Renal pelvis (tissue), 1 donor: ENCODE measurements at regions not wholly inside any gene's neighbourhood (a gene's known extent, or its start where the extent isn't known, plus 50 kb on each side); places are given as distances from the start of the nearest gene placed in this dataset.

Experiments used
- DNase-seq: peaks from one replicate; pipeline ENCODE4 v3.0.0-alpha.2; 2013

GRCh38 chr5:173557123-173557903, 59.1 kb downstream of the BOD1 start:
- DNase-seq: no peak

GRCh38 chr5:173556142-173557028, 60.1 kb downstream of the BOD1 start:
- DNase-seq: no peak

GRCh38 chr5:173554989-173555705, 61.3 kb downstream of the BOD1 start:
- DNase-seq: no peak

GRCh38 chr5:173554038-173554955, 62.2 kb downstream of the BOD1 start:
- peak; percentile 12 for DNase-seq

GRCh38 chr5:173550641-173551040, 65.8 kb downstream of the BOD1 start:
- DNase-seq: no peak

- DNase-seq: no peak
These were observed 66.8 kb downstream of the BOD1 start for GRCh38 chr5:173549644-173550043.

- DNase-seq: no peak
These were observed 68.9 kb downstream of the BOD1 start for GRCh38 chr5:173547579-173547978.

GRCh38 chr5:173542964-173543363, 73.5 kb downstream of the BOD1 start:
- no peak for DNase-seq

GRCh38 chr5:173542159-173542558, 74.3 kb downstream of the BOD1 start:
- no peak for DNase-seq

GRCh38 chr5:173538654-173539053, 77.8 kb downstream of the BOD1 start:
- DNase-seq: no peak

- no peak for DNase-seq
These were observed 78.4 kb downstream of the BOD1 start for GRCh38 chr5:173538018-173538417.

GRCh38 chr5:173537228-173537627, 79.2 kb downstream of the BOD1 start:
- DNase-seq: no peak

GRCh38 chr5:173535976-173536639, 80.3 kb downstream of the BOD1 start:
- no peak for DNase-seq

- DNase-seq: no peak
These were observed 81.1 kb downstream of the BOD1 start for GRCh38 chr5:173535166-173535975.

GRCh38 chr5:173534664-173535063, 81.8 kb downstream of the BOD1 start:
- no peak for DNase-seq

GRCh38 chr5:173534031-173534430, 82.4 kb downstream of the BOD1 start:
- DNase-seq: no peak

- no peak for DNase-seq
These were observed 83.7 kb downstream of the BOD1 start for GRCh38 chr5:173532689-173533250.

GRCh38 chr5:173531863-173532262, 84.6 kb downstream of the BOD1 start:
- no peak for DNase-seq

- DNase-seq: no peak
These were observed 85.9 kb downstream of the BOD1 start for GRCh38 chr5:173530547-173530946.

- DNase-seq: no peak
These were observed 86.6 kb downstream of the BOD1 start for GRCh38 chr5:173529861-173530260.
